ENCODE measurements at regions not wholly inside any gene's neighbourhood (a gene's known extent, or its start where the extent isn't known, plus 50 kb on each side); places are given as distances from the start of the nearest gene placed in this dataset.

DNA sequence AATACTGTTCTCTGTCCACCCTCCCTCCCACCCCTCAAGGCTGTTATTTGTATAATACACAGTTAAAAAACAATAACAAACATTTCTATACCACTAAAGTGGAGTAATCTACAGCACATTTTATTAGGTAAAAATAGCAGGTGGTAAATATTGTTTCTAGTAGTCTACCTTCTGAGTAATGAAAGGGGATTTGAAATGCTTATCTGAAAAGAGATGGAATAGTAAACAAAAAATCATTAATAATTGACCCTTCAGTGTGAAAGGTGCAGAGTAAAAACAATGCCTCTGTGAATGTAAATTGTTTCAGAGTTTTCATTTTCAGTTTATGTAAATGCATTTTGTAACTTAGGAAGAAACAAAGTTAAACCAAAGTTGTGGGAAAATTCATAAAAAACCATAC lies 321.2 kb downstream of the SLC16A7 start:
- TF ChIP-seq, protein P1, sequence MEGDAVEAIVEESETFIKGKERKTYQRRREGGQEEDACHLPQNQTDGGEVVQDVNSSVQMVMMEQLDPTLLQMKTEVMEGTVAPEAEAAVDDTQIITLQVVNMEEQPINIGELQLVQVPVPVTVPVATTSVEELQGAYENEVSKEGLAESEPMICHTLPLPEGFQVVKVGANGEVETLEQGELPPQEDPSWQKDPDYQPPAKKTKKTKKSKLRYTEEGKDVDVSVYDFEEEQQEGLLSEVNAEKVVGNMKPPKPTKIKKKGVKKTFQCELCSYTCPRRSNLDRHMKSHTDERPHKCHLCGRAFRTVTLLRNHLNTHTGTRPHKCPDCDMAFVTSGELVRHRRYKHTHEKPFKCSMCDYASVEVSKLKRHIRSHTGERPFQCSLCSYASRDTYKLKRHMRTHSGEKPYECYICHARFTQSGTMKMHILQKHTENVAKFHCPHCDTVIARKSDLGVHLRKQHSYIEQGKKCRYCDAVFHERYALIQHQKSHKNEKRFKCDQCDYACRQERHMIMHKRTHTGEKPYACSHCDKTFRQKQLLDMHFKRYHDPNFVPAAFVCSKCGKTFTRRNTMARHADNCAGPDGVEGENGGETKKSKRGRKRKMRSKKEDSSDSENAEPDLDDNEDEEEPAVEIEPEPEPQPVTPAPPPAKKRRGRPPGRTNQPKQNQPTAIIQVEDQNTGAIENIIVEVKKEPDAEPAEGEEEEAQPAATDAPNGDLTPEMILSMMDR (optimal IDR thresholded peaks at IDR 0.05 in 1 of 3, IDR thresholded peaks at IDR 0.05 in 1 of 3, conservative IDR thresholded peaks at IDR 0.05 in 1 of 3; ENCODE audit: extremely low read depth in 1 of 3, insufficient read depth in 2 of 3, low read length in 3 of 3) = no peak
- no peak for TF ChIP-seq EZH2 (IDR thresholded peaks at IDR 0.05; ENCODE audit: low read length)
